Activated CD4-positive, alpha-beta T cell treated with anti-CD3 and anti-CD28 coated beads, Interleukin-2, Interleukin-4, amounts not matched to agents 100 ng/mL and 50 ng/mL, durations not matched to agents 16 hours and 8 hours (primary cell): ENCODE measurements at regions not wholly inside any gene's neighbourhood (a gene's known extent, or its start where the extent isn't known, plus 50 kb on each side); places are given as distances from the start of the nearest gene placed in this dataset.

ENCODE experiments used
- DNase-seq: peaks from one replicate; pipeline ENCODE4 v3.0.0-alpha.2; 2020; ENCODE audit warnings: low spot score

DNA sequence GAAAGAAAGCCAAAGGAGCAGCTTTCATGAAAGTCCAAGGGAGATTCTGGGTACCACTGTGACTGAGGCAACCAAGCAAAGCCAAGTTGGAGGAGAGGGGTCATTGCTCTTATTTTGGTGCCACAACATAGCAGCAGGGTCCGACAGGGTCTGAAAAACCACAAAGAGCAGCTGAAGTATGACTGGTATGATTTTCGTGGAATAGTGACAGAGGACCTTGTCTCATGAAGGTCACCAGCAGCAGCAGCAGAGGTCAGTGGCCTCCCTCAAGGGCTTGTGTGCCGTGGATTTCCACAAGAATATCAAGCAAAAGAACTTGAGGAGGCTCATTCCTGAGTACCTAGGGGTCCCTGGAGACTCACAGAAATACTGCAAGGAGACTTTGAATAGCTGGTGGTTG, 160.9 kb upstream of the SYT6 start:
- no peak for DNase-seq

DNA sequence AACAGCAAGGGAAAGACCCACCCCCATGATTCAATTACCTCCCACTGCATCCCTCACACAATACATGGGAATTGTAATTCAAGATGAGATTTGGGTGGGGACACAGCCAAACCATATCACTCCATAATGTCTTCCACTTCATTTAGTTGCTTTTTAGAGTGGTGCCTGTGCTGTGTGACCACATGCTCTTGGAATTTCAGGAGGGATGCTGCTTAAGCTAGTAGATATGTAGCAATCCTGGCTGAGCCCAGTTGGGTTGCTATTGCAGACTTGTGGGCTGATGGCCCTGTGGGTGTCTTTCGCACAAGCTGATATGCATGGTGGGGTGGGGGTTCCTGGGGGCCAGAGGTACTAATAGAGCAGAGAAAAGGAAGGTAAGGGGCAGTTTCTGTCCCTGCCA, 160.4 kb upstream of the SYT6 start:
- DNase-seq: no peak

DNA sequence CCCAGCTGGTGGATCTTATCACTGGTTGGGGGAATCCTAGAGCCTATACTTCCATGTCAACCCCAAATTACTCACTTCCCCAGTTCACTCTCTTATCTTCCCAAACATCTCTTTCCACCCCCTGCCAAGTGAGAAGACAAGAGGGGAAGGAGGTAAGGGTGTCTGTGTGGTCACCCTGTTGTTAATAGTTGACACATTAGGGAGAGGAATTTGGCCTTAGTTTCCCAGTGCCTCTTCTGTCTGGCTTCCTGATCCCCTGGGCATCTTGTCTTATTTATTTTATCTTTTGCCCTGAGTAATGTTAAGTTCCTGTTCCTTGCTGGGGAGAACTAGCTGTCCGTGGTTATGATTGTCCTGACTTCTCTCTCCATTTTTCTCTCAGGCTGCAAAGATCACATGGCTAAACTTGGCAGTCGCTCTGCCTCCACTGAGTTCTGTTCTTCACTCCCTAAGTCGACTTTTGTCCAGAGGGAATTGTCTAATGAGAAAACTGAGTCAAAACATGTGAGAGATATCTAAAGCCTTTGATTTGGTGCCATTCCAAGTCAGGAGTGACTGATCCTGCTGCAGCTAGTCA, 157.1 kb upstream of the SYT6 start:
- no peak for DNase-seq

DNA sequence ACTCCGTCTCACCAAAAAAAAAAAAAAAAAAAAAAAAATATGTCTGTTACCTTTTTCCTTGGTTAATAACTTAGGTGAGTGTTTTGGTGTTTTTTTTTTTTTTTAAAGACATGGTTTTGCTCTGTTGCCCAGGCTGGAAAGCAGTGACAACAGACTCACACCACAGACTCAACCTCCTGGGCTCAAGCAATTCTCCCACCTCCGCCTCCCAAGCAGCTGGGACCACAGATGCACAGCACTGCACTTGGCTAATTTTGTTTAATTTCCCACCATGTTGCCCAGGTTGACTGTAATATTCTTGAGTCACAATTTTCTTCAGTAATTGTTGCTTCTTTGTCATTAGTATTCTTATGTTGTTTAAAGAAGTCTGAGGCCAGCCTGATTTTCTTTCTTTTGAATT, 149.2 kb upstream of the SYT6 start:
- no peak for DNase-seq

DNA sequence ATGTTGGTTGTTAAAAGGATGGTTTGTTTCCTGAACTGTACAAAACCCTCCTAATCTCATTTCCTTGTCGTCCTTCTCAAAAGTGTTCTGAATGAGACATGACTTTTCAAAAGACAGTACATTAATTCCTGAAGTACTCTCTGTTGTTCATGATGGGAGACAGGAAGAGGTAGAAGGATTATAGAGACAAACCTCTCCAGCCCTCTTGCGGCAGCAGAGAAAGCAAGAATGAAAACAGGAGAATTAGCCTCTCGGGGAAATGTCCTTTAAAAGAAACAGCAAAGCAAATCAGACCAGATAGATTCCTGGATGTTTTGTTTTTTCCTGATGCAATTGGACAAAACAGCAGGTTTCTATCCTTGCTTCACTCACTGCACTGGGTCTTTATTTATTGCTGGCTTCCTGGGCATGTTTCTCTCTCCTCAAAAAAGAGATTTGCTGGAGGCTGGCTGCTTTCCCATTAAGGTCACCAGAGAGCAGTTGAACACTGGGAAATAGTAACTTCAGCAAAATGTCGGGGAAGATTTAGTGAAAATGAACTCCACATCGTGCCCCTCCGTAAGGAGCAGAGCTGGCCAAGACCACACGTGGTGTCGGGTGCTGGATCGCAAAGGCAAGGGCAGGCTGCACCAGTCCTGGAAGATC, 145.8 kb upstream of the SYT6 start:
- no peak for DNase-seq

DNA sequence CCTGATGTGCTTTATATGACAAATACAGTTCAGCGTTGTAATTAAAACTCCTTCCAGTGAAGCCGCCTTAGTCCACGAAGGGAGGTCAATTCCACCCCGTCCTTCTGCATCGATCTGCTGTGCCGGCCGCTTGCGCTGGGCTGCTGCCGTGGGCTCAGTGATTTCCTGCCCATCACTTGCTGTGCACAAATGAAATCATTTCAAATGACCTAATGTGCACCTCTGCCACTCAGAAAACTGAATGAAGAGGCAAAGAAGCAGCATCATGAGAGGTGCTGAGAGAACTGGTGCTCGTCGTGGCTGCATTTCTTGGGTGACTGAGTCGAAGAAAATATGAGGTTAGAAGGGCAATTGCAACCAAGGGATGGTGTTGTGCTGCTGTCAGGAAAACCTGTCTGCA, 144.3 kb upstream of the SYT6 start:
- DNase-seq: no peak

DNA sequence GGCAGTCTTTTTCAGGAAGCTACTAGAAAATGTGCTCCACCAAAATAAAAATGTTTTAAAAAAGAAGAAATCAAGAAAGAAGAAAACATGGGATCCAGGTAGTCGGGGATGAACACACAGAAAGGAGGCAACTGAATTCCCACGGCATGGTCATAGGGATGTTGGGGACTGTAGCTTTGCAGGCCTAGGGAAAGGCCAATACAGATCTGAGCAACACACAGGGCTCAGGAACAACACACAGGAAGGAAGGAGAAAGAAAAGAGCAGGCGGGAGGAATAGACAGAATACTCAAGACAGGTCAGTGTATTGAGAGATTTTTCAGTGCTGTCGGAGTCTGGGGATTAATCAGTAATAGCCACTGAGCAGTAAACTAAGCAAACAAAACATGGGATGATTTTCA, 142.7 kb upstream of the SYT6 start:
- DNase-seq: no peak

GRCh38 chr1:114295321-114295720, 141.7 kb upstream of the SYT6 start:
- no peak for DNase-seq

GRCh38 chr1:114292835-114293234, 139.2 kb upstream of the SYT6 start:
- no peak for DNase-seq

GRCh38 chr1:114292194-114292593, 138.5 kb upstream of the SYT6 start:
- no peak for DNase-seq

GRCh38 chr1:114290776-114291175, 137.1 kb upstream of the SYT6 start:
- no peak for DNase-seq

DNA sequence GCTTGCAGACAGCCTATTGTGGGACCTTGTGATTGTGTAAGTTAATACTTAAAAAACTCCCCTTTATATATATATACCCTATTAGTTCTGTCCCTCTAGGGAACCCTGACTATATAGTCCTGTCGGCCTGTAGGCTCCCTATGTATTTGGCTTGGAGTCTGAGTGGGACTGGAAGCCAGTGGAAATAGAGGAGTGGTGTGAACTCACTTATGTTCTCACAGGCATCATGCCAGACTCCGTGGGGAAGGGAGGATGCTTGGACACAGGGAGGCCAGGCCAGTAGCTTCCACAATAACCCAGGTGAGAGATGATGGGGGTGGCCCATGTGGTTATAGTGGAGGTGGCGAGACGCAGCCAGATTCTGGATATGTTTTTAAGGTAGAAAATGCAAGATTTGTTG, 136.7 kb upstream of the SYT6 start:
- no peak for DNase-seq

GRCh38 chr1:114289824-114290223, 136.2 kb upstream of the SYT6 start:
- no peak for DNase-seq

GRCh38 chr1:114289306-114289705, 135.6 kb upstream of the SYT6 start:
- no peak for DNase-seq

DNA sequence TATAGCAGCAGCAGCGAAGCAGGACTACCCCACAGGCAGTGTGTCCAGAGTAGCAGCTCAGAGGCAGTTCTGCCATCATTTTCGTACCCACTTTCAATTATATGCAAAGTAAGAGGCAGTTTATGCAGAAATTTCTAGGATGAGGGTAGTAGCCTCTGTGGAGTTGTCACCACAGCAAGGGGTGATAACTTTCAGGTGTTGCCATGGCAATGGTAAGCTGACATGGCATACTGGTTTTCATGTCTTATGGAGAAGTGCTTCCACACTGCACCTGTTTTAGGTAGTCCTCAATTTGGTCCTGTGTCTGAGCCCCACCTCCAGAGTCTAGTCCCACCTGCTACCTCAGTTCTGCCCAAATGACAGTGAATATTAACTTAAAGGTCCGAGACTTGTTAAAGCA, 133.3 kb upstream of the SYT6 start:
- no peak for DNase-seq

DNA sequence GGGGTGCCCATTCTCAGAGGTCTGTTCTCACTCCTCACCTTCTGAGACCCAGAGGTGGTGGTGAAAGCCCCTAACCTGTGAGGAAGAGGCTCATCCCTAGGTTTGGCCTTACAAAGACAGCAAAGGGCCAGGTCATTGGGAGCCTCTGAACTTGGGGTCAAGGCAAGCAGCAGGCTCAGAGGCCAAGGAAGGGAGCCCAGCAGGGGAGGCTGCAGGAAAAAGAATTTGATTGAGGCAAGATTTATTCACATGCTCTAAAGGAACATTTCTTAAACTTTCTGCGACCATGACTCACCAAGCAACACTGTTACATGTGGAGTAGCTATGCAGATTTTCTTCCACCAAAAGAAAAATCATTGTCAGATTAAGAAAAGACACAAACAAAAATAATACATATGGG, 132.5 kb upstream of the SYT6 start:
- no peak for DNase-seq

DNA sequence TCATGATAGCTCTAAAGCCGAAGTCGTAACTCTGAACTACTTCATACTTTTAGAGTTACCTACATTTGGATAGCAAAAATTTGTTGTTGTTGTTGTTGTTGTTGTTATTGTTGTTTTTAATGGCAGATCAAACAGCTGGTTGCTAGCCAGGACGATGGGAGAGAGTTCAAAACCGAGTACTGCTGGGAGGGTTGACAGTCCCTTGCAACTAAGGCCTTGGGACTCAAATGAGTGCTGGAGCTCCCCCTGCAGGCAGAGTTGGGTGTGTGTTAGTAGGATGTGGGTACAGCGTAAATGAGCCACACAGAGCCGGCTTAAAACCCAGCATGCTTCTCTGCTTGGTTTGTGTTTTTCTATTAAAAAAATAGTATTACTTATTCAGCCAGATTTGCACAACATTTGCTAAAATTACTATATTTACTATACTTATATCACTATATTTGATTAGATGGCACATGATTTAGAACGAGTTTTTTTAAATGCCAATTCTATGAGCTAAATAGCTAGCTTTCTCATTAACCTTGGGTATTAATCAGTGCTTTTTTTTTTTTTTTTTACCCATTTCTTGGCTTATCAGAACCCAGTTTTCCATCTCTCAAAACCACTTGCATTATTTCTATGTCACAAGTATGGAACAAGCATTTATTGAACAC, 129.2 kb upstream of the SYT6 start:
- DNase-seq: peak; percentile 81

- no peak for DNase-seq
Measured at GRCh38 chr1:114278911-114279310, 125.2 kb upstream of the SYT6 start.

- no peak for DNase-seq
Measured at GRCh38 chr1:114278430-114278829, 124.8 kb upstream of the SYT6 start.

DNA sequence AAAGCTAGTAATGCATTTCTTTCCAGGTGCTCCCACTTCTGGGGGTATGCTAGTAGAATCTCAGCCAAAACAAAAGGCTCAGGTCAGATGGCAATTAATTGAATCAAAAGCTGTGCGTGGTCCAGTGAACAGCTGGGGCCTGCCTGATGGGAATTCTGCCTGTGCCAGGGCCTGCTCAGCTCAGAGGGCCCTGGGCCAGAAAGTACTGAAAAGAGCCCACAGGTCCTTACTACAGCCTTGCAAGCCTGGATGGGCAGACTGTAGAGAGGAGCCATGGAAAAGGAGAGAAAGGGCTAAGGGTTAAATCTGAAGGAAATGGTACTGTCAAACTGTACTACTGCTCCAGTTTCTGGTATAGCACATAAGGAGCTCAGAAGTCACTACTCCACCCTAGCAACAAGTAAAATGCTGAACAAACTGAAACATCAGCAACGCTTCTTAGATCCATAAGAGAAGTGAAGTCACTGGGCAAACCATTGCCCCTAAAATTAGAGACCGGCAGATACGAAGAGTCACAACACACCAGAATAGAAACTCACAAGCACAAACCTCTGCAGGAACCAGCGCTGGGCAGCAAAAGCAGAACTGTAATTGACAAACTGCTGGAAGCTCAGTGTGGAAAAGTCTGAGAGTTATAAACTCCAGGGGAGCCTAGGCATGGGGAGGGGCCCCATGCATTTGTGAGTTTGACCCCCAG, 121.1 kb upstream of the SYT6 start:
- no peak for DNase-seq

DNA sequence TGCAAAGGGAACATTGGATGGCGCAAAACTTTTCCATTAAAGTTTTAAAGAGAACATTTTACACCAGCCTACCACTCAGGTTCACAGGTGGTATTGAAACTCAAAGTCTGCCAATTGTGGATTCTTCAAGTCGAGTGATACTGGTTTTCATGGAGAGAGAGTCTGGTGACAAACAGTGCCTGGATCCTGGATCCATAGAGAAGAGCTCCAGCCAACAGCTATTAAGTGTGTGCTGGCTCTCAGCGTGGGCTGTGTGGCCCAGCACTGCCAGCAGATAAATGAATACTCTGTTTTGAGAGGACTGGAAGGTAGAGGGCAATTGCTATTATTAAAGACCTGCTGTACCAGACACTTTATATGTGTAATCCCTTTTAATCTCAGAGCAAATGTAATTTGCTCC, 118.9 kb upstream of the SYT6 start:
- DNase-seq: no peak

DNA sequence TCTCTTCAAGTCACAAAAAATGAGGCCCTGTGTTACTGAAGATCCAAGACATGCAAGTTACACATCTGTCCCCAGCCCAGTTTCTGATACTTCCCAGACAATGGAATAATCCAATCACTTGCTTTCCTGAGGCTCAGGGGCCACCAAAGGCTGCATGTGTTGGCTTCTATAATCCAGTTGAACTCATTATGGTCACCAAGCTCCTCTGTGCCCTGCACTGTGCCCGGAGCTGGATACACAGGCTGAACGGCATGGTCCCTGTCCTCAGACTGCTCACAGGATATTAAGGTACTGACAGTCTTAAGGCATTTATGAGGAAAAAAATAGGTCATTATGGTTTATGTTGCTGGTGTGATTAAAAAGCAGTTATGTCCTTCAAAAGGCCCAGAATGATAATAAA, 117.0 kb upstream of the SYT6 start:
- DNase-seq: no peak

DNA sequence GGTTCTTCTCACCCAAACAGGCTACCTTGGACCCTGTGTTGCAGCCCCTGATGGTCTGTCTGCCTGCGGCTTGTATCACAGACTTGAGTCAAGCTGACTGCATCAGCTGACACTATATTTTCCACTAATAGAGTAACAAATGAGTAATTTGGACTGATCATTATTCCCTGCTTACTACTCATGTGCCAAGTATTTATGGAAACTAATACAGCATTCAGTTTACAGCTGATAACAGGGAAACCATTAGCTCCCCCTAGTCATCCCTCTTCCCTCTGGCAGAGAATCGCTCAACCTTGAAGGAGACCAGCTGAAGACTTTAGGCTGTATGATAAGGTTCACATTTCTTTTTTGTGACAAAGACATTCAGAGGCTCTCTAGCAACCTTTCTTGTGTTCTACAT, 116.6 kb upstream of the SYT6 start:
- DNase-seq: no peak
